HEK293T (cell line): ENCODE measurements at regions not wholly inside any gene's neighbourhood (a gene's known extent, or its start where the extent isn't known, plus 50 kb on each side); places are given as distances from the start of the nearest gene placed in this dataset.

Source experiments
- BHLHE40 ChIP-seq: fragments of 450-650 bp; IDR thresholded peaks from 2 replicates; pipeline ENCODE4 v1.6.1; 2016; ENCODE audit warnings: mild to moderate bottlenecking, moderate library complexity, borderline replicate concordance
- ELF4 ChIP-seq: fragments of 450-650 bp; IDR thresholded peaks from 2 replicates; pipeline ENCODE4 v1.6.1; 2017; ENCODE audit warnings: antibody characterized with exemption
- FOXA1 ChIP-seq: fragments of 450-650 bp; IDR thresholded peaks from 2 replicates; pipeline ENCODE4 v1.6.1; 2016; ENCODE audit warnings: mild to moderate bottlenecking
- FOXK2 ChIP-seq: fragments of 450-650 bp; IDR thresholded peaks from 2 replicates; pipeline ENCODE4 v1.6.1; 2016; ENCODE audit warnings: mild to moderate bottlenecking
- FOXM1 ChIP-seq: fragments of 450-650 bp; IDR thresholded peaks from 2 replicates; pipeline ENCODE4 v1.6.1; 2017; ENCODE audit warnings: mild to moderate bottlenecking, borderline replicate concordance
- PKNOX1 ChIP-seq: fragments of 450-650 bp; IDR thresholded peaks from 2 replicates; pipeline ENCODE4 v1.6.1; 2016
- TARDBP ChIP-seq: fragments of 450-650 bp; IDR thresholded peaks from 2 replicates; pipeline ENCODE4 v1.6.1; 2016

- no peak for TF ChIP-seq BHLHE40
- TF ChIP-seq PKNOX1, result no peak
- TF ChIP-seq FOXA1, result no peak
- no peak for TF ChIP-seq FOXM1
- TF ChIP-seq TARDBP, result no peak
- no peak for TF ChIP-seq FOXK2
- TF ChIP-seq ELF4, result no peak
These were observed 497.0 kb upstream of the TUSC1 start for GRCh38 chr9:26175264-26175663.
